Liver (tissue), 3 donors: ENCODE measurements at regions not wholly inside any gene's neighbourhood (a gene's known extent, or its start where the extent isn't known, plus 50 kb on each side); places are given as distances from the start of the nearest gene placed in this dataset.

ENCODE experiments used
- CTCF ChIP-seq: fragments of 150-350 bp; IDR thresholded peaks from 2 replicates; pipeline ENCODE4 v1.5.1; 2017; ENCODE audit warnings: improper control_type of control experiment, low read depth, low read length; ENCODE audit not compliant: missing input control
- NR2F2 ChIP-seq: IDR thresholded peaks from 2 replicates; pipeline ENCODE4 v1.6.1; 2016; ENCODE audit warnings: antibody characterized with exemption
- TAF1 ChIP-seq: conservative IDR thresholded peaks from 2 replicates; pipeline ENCODE4 v1.6.1; 2016; ENCODE audit warnings: antibody characterized with exemption, mild to moderate bottlenecking
- donor health status: healthy.
- donor health status: healthy.

GRCh38 chr3:78256123-78256522 is 1216.2 kb downstream of the ROBO2 start:
- no peak for TF ChIP-seq CTCF
- no peak for TF ChIP-seq NR2F2
- no peak for TF ChIP-seq TAF1
